Endodermal cell (in vitro differentiated cells): ENCODE measurements at regions not wholly inside any gene's neighbourhood (a gene's known extent, or its start where the extent isn't known, plus 50 kb on each side); places are given as distances from the start of the nearest gene placed in this dataset.

Experiments used
- DNase-seq: peaks from one replicate; pipeline ENCODE4 v3.0.0-alpha.2; 2017
- H3K27ac ChIP-seq: 2 replicates; pipeline ENCODE4 v1.5.1; 2013; ENCODE audit warnings: mild to moderate bottlenecking, low read depth, low read length, moderate library complexity
- H3K27me3 ChIP-seq: 2 replicates; pipeline ENCODE4 v1.6.1; 2013; ENCODE audit warnings: mild to moderate bottlenecking, low read length, moderate library complexity; ENCODE audit not compliant: insufficient read depth, control insufficient read depth, poor library complexity, severe bottlenecking
- H3K36me3 ChIP-seq: 2 replicates; pipeline ENCODE4 v1.7.0; 2013; ENCODE audit warnings: mild to moderate bottlenecking, low read length, moderate library complexity; ENCODE audit not compliant: control insufficient read depth, insufficient read depth
- H3K4me1 ChIP-seq: one replicate; pipeline ENCODE4 v1.7.0; 2013; ENCODE audit warnings: low read length; ENCODE audit not compliant: control insufficient read depth, insufficient read depth
- H3K4me3 ChIP-seq: 2 replicates; pipeline ENCODE4 v1.5.1; 2013; ENCODE audit warnings: mild to moderate bottlenecking, low read length, moderate library complexity
- H3K9ac ChIP-seq: 2 replicates; pipeline ENCODE4 v1.6.1; 2013; ENCODE audit warnings: mild to moderate bottlenecking, low read length, moderate library complexity; ENCODE audit not compliant: poor library complexity, severe bottlenecking; ENCODE audit errors: extremely low read depth
- H3K9me3 ChIP-seq: 2 replicates; pipeline ENCODE4 v1.6.1; 2013; ENCODE audit warnings: mild to moderate bottlenecking, low read length, moderate library complexity; ENCODE audit not compliant: control insufficient read depth
- H3K27ac Mint-ChIP-seq: 2 replicates; pipeline ENCODE4 v1.8.0; 2020; ENCODE audit warnings: mixed read lengths
- H3K27me3 Mint-ChIP-seq: 2 replicates; pipeline ENCODE4 v1.8.0; 2021; ENCODE audit warnings: mild to moderate bottlenecking, mixed read lengths; ENCODE audit not compliant: insufficient read depth
- H3K36me3 Mint-ChIP-seq: 2 replicates; pipeline ENCODE4 v1.8.0; 2020; ENCODE audit warnings: low read depth, mixed read lengths
- H3K4me1 Mint-ChIP-seq: 2 replicates; pipeline ENCODE4 v1.8.0; 2020; ENCODE audit warnings: mixed read lengths
- H3K4me3 Mint-ChIP-seq: 2 replicates; pipeline ENCODE4 v1.8.0; 2020; ENCODE audit warnings: mild to moderate bottlenecking, moderate library complexity, mixed read lengths
- H3K9me3 Mint-ChIP-seq: 2 replicates; pipeline ENCODE4 v1.8.0; 2020; ENCODE audit warnings: mild to moderate bottlenecking, mixed read lengths
- WGBS, 2 experiments: methylation state at CpG; one replicate each; pipeline versions ENCODE4 v1.1.5 to v1.1.7; 2013; ENCODE audit warnings: missing lambda C conversion rate in 2 of 2, mixed read lengths in 1 of 2; ENCODE audit not compliant: insufficient coverage in 1 of 2, insufficient read length in 1 of 2; 5-methylcytosine and 5-hydroxymethylcytosine counted together
- TF ChIP-seq, protein P1 (sequence below): fragments of 200-600 bp; sonication (generic); conservative IDR thresholded peaks from 2 replicates; pipeline ENCODE4 v1.5.0; 2021; ENCODE audit warnings: antibody characterized with exemption, mild to moderate bottlenecking

DNA sequence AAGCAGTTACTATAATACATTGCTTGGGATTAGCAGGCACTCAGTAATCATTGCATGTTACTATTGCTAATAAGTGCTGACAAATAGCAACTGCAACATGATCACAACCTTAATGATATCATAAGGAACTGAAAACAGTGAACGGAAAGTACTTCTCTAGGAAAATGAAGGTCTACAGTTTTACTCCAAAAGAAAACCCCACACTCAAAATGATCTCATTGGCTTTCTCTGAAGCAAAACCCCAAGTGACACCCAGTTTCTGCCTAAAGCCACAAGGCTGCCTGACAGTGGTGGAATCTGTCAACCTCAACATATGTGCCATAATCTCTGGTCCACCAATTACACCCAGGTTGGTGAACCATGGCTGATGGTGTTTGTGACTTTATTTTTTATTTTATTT lies 137.6 kb downstream of the PTGER3 start:
- H3K4me3 ChIP-seq, result no peak overlapping the region
- H3K9ac ChIP-seq, result no peak overlapping the region
- H3K36me3 ChIP-seq, result no peaks in the 10 kb centered on the region
- no peaks in the 10 kb centered on the region for H3K27me3 ChIP-seq
- 93% methylated on average over 1 of the region's 1 CpG; no CpG with 5 or more reads in 1 of the 2 experiments for WGBS, 2 experiments
- Mint-ChIP-seq H3K9me3 (no peaks in the 10 kb centered on the region), H3K27me3 (no peaks in the 10 kb centered on the region), H3K36me3 (no peaks in the 10 kb centered on the region), H3K4me1 (no peaks in the 10 kb centered on the region), H3K4me3 (no peak overlapping the region), H3K27ac (no peak overlapping the region)
- TF ChIP-seq, protein P1, sequence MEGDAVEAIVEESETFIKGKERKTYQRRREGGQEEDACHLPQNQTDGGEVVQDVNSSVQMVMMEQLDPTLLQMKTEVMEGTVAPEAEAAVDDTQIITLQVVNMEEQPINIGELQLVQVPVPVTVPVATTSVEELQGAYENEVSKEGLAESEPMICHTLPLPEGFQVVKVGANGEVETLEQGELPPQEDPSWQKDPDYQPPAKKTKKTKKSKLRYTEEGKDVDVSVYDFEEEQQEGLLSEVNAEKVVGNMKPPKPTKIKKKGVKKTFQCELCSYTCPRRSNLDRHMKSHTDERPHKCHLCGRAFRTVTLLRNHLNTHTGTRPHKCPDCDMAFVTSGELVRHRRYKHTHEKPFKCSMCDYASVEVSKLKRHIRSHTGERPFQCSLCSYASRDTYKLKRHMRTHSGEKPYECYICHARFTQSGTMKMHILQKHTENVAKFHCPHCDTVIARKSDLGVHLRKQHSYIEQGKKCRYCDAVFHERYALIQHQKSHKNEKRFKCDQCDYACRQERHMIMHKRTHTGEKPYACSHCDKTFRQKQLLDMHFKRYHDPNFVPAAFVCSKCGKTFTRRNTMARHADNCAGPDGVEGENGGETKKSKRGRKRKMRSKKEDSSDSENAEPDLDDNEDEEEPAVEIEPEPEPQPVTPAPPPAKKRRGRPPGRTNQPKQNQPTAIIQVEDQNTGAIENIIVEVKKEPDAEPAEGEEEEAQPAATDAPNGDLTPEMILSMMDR, result no peak
- H3K9me3 ChIP-seq, result no peaks in the 10 kb centered on the region
- H3K27ac ChIP-seq, result no peak overlapping the region
- DNase-seq, result no peak
- H3K4me1 ChIP-seq, result no peaks in the 10 kb centered on the region

DNA sequence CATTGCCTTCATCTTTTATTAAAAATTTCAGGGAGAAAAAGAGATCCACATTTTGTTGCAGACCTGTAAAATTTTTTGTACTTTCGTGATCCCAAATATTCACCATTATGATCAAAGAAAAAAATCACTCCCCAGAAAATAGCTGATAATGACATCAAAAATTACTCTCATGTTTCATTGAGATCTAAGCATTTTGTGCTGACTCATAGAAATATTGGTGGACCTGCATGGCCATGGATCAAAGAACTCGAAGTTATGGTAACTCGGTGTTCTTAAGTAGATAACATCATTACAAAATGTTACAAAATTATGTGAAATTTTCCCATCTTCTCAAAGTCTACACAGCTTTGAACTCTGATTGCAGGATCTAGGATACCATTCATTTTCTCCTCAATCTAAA lies 135.8 kb downstream of the PTGER3 start:
- H3K27ac Mint-ChIP-seq, result no peak overlapping the region
- TF ChIP-seq, protein P1, result no peak
- Histone ChIP-seq H3K9me3 (no peaks in the 10 kb centered on the region), H3K27me3 (no peaks in the 10 kb centered on the region), H3K4me3 (no peak overlapping the region), H3K9ac (no peak overlapping the region), H3K27ac (no peak overlapping the region), H3K4me1 (no peaks in the 10 kb centered on the region), H3K36me3 (no peaks in the 10 kb centered on the region)
- H3K4me3 Mint-ChIP-seq, result no peak overlapping the region
- H3K9me3 Mint-ChIP-seq, result no peaks in the 10 kb centered on the region
- H3K36me3 Mint-ChIP-seq, result no peaks in the 10 kb centered on the region
- no peak for DNase-seq
- H3K27me3 Mint-ChIP-seq, result no peaks in the 10 kb centered on the region
- no peaks in the 10 kb centered on the region for H3K4me1 Mint-ChIP-seq
- 95% methylated on average over 3 of the region's 3 CpGs; no CpG with 5 or more reads in 1 of the 2 experiments for WGBS, 2 experiments

DNA sequence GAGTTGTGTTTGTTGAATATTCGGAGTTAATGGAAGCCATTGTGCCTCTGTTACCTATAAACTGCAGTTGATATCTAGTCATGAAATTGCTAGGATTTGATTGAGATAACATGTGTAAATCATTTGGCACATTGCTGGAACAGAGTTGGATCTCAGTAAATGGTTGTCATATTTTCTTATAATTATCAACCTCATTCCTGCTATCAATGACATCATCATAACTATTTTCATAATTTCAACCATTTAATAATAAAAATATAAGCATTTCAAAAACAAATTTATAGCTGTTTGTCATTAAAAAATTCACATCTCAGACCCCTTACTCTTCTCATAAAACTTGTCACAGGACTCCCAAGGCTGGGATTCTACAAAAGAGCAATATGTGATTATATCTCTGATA lies 133.4 kb downstream of the PTGER3 start:
- no peaks in the 10 kb centered on the region for H3K9me3 ChIP-seq
- H3K36me3 Mint-ChIP-seq, result no peaks in the 10 kb centered on the region
- H3K27me3 ChIP-seq, result no peaks in the 10 kb centered on the region
- H3K4me3 Mint-ChIP-seq, result no peak overlapping the region
- 97 to 100% methylated on average over 1 of the region's 1 CpG for WGBS, 2 experiments
- no peaks in the 10 kb centered on the region for H3K27me3 Mint-ChIP-seq
- TF ChIP-seq, protein P1, result no peak
- H3K4me1 Mint-ChIP-seq, result no peaks in the 10 kb centered on the region
- H3K27ac ChIP-seq, result no peak overlapping the region
- H3K9me3 Mint-ChIP-seq, result peaks cover 2% of the 10 kb centered on the region
- H3K9ac ChIP-seq, result no peak overlapping the region
- no peak overlapping the region for H3K4me3 ChIP-seq
- no peak overlapping the region for H3K27ac Mint-ChIP-seq
- no peak for DNase-seq
- no peaks in the 10 kb centered on the region for H3K36me3 ChIP-seq
- no peaks in the 10 kb centered on the region for H3K4me1 ChIP-seq
